GM18505 (cell line): ENCODE measurements at regions not wholly inside any gene's neighbourhood (a gene's known extent, or its start where the extent isn't known, plus 50 kb on each side); places are given as distances from the start of the nearest gene placed in this dataset.
"Not testable (repeated sequence)": the region's sequence is repeated elsewhere in the genome, so short reads cannot be mapped to it uniquely, and the experiment has no call there.

ENCODE experiments used
- ATAC-seq: cut with Tn5 transposase; IDR thresholded peaks from one replicate; pipeline ENCODE4 v1.9.1; 2021; ENCODE audit not compliant: unreplicated experiment
- POLR2A ChIP-seq: IDR thresholded peaks from 4 replicates; pipeline ENCODE4 v1.6.1; 2011; ENCODE audit warnings: borderline replicate concordance; ENCODE audit not compliant: insufficient read depth, insufficient read length; ENCODE audit errors: extremely low read depth

DNA sequence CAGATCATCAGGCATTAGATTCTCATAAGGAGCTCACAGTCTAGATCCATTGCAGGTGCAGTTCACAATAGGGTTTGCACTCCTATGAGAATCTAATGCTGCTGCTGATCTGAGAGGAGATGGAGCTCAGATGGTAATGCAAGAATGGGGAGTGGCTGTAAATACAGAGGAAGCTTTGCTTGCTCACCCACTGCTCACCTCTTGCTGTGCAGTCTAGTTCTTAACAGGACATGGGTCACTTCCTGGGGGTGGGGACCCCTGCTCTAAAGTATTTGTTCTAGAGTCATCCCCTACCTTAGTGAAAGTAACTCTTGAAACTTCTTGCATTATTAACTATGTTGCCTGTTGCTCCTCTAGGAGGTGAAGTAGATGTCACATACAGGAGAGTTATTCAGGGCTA, 171.3 kb upstream of the PARD3B start:
- TF ChIP-seq POLR2A: no peak
- no peak for ATAC-seq

DNA sequence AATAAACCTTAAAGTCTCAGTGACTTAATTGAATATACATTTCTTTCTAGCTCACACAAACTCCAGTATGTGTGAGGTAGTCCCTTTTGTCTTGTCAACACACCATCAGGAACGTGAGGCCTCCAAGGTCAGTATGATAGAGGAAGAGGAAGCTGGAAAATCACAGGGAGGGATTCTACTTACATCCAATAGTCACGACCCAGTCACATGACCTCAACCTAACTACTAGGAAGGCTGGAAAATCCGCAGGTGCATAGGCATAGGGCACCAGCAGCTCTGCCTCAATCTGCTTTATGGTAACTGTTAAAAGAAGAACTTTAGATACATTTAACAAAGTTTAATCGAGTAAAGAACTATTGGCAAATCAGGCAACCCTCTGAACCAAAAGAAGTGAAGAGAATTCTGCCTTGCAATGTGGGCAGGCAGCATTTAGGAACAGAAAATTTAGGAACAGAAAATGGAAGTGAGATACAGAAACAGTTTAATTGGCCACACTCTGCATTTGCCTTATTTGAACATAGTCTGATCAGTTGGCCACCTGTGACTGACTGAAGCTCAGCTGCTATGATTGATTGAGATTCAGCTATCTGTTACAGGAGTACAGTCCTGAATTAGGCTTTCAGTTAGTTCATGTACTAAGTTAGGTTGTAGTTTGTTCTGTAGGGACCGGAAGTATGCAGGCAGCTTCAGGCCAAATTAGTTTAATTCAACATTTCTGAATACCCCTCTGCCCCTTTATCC, 165.0 kb upstream of the PARD3B start:
- no peak for TF ChIP-seq POLR2A
- ATAC-seq: no peak

DNA sequence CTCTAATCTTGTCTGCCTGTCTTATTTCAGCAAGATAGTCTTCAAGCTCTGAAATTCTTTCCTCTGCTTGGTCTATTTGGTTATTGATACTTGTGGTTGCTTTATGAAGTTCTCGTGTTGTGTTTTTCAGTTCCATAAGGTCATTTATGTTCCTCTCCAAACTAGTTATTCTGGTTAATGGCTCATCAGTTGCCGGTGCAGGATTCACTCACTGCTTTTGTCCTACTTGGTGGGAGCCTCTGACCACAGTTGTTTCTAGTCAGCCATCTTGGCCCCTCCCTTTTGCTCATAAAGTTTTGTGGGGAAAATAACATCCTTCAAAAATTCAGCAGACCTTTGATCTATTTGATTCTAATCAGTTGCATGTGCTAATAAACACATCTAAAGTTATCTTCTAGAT, 158.6 kb upstream of the PARD3B start:
- no peak for TF ChIP-seq POLR2A

DNA sequence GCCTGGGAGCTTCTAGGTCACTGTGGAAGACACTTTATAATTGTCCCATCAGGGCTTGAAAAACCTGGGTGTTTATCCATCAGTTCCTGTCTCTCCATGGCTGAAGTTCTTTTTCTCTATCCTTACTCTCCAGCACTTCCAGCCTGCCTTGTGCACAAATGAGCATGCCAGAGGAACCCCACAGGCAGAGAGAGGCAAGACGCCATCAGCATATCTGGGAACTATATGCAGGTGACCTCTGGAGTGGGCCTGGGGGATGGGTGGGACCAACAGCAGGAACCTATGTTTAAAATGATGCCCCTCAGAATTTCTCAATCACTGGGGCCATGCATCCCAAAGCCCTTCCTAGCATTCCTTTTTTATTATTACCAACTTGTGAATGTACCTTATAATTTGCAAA, 156.2 kb upstream of the PARD3B start:
- no peak for TF ChIP-seq POLR2A
- ATAC-seq: no peak

More for the DNA sequence above, 158.6 kb upstream of the PARD3B start:
- ATAC-seq: no peak

DNA sequence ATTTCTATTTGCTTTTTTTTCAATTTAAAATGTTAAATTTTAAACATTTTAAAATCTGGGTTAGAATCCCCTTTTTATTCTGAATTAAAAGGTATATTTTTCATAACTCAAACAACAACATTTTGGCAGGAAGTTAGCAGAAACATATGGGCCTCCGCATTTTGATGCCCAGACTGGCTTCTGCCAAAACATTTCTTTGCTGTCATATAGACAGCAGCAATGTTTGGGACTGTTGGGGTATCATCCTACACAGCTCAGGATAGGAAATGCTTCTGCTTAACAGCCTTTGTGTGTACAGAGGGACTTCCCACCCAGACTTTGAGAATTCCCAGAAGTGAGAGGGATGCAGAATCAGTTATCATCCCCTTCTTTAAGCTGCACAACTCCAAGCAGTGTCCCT, 155.4 kb upstream of the PARD3B start:
- no peak for TF ChIP-seq POLR2A
- ATAC-seq: no peak

DNA sequence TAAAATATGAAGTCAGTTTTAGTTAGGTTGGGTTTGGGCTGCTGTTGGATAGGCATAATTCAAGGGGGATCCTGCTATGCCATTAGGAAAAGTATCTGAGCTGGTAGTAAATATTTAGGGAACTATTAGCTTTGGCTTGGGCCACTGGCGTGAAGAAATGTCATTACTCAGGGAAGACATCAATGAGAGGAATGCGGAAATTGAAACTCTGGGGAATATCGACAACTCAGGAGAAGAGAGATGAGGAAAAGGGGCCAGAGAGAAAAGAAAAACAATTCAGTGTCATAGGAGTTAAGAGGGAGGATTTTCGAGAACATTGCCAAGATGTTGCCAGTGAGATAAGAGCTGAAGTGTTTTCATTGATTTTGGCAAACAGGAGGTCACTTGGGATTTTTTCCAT, 149.7 kb upstream of the PARD3B start:
- no peak for TF ChIP-seq POLR2A
- ATAC-seq: no peak

DNA sequence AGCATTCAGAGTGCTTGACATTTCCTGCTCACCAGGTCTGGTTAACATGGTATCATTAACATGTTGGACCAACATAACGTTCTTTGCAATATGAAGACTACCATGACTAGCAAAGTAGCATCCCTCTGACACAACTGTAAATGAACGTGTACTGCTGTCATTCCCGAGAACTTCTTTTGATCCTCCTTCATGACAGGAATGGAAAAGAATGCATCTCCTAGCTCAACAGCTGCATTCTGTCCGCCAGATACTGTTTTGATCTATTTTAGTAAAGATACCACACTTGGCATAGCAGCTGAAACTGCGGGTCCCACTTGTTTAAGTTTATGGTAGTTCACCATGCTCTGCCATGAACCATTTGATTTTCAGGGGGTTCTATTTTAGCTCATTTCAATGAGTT, 144.2 kb upstream of the PARD3B start:
- ATAC-seq: no peak
- TF ChIP-seq POLR2A: no peak

DNA sequence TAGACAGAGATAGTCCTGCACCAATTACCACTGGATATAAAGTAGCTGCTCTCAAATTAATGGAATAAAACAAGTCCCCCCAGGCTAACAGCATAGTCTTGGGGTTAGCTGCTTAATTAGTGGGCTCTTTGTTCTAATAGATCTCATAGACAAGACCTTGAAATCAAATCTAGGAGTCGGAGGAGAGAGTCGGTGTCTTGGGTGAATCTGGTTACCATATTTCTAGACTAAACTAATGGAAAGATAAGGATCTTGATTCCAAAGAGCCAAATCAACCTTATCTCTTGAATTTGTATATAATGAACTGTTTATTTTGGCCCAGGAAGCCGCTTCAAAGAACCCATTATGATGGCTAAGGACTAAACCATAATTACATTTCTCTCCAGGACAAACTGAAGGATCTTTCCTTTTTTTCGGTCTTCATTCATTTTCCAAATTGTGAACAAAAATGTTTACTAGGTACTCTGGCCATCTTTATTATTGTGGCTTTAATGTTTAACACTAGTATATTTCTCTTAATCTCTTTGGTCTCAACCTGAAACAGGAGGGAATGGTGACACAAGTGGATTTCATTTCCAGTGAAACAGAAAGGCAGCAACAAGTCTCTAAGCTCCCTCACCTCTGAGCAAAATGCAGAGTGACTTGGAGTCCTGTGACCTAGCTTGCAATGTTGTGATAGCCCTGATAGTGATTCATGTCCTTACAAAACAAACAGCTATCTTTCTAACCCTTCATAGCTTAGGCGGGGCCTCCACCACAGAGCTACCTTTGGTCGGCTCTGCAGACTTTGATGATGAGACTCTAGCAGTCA, 137.9 kb upstream of the PARD3B start:
- no peak for ATAC-seq
- no peak for TF ChIP-seq POLR2A

DNA sequence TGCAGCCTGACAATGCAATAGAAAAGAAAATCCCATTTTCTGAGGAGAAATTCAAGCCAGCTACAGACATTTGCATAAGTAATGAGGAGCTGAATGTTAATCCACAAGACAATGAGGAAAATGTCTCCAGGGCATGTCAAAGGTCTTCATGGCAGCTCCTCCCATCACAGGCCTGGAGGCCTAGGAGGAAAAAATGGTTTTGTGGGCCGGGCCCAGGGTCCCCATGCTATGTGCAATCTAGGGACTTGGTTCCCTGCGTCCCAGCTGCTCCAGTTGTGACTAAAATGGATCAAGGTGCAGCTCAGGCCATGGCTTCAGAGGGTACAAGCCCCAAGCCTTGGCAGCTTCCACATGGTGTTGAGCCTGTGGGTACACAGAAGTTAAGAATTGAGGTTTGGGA, 132.5 kb upstream of the PARD3B start:
- not testable (repeated sequence) for ATAC-seq

DNA sequence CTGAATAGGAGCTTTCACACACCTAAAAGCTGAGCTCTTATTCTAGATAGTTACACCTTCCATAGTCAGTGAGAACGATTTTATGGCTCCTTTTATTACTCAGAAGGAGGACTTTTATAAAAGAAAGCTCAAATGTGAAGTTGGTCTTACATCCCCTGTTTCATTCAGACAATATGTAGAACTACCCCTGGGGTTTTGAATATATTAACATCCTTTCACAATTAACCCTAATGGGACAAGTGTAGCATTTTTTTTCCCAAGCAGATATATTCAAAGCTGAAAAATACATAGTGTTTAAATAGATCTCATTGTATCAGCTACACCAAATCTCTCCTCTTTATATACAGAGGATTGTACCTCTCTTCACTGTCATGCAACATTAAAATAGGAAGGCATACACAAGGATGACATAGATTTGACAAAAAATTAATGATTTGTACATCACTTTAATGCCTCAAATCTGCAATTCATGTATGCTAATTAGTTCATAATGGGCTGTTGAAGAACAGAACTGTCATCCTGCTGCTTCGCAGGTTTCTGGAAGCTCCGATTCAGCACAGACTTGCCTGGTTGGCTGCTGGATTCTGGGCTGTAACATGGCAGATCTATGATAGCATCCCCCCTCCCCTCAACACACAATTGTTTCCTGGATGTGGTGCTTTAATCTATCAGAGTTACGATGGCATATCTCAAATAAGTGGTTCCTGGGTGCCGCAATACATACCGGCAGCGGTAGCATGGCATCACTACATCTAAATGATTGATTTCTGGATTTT, 129.7 kb upstream of the PARD3B start:
- TF ChIP-seq POLR2A: no peak
- ATAC-seq: no peak

DNA sequence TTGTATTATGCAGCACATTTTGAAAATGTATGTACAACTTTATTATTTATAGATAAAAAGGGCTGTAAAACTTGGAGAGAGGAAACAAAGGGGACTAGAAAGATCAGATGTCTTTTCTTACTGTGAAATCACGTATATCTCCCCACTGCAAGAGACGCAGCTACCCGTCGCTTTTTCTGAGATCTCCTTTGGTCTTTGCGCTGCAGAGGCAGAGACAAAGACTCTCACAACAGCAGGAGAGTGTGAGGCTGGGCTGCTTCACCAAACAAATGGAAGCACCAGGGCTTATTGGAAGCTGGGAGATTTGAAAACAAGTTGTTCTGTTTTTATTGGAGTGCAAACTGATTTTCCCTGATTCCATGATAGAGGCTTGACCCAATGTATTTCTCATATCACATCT, 129.0 kb upstream of the PARD3B start:
- no peak for ATAC-seq
- no peak for TF ChIP-seq POLR2A

DNA sequence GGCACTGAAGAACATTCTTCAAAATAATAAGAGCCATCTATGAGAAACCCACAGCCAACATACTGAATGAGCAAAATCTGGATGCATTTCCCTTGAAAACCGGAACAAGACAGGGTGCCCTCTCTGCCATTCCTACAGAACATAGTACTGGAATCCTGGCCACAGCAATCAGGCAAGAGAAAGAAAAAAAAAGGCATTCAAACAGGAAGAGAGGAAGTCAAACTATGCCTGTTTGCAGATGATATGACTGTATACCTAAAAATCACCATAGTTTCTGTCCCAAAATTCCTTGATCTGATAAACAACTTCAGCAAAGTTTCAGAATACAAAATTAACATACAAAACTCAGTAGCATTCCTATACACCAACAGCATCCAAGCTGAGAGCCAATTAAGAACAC, 119.5 kb upstream of the PARD3B start:
- no peak for TF ChIP-seq POLR2A
- no peak for ATAC-seq

DNA sequence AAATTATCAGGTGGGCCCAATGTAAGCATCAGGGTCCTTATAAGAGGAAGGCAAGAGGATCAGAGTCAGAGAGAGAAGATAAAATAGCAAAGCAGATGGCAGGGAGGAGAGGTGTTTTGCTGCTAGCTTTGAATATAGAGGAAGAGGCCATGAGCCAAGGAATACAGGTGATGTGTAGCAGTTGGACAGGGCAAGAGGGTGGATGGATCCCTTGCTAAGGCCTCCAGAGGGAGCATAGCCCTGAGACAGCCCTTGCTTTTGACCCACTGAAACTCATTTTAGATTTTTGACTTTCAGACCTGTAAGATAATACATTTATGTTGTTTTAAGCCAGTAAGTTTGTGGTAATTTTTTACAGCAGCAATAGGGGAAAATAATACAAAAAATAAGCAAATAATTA, 116.6 kb upstream of the PARD3B start:
- ATAC-seq: no peak
- no peak for TF ChIP-seq POLR2A

DNA sequence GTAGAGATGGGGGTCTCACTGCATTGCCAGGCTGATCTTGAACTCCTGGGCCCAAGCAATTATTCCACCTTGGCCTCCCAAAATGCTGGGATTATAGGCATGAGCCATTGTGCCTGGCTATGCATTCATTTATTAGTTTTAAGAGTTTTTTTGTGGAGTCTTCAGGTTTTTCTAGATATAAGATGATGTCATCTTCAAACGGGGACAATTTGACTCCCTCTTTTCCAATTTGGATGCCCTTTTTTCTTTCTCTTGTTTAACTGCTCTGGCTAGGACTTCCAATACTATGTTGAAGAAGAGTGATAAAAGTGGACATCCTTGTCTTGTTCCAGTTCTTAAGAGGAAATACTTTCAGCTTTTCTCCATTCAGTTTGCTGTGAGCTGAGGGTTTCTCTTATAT, 113.7 kb upstream of the PARD3B start:
- no peak for ATAC-seq
- TF ChIP-seq POLR2A: no peak

DNA sequence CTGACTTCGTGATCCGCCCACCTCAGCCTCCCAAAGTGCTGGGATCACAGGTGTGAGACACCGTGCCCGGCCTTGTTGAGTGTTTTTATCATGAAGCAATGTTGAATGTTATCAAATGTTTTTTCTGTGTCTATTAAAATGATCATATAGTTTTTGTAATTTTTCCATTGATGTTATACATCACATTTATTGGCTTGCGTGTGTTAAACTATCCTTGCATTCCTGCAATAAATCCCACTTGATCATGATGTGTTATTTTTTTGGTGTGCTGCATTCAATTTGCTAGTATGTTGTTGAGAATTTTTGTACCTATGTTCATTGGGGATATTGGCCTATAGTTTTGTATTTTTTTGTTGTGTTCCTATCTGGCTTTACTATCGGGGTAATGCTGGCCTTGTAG, 113.1 kb upstream of the PARD3B start:
- TF ChIP-seq POLR2A: no peak
- no peak for ATAC-seq
